ENCODE measurements at regions not wholly inside any gene's neighbourhood (a gene's known extent, or its start where the extent isn't known, plus 50 kb on each side); places are given as distances from the start of the nearest gene placed in this dataset.
"Not testable (repeated sequence)": the region's sequence is repeated elsewhere in the genome, so short reads cannot be mapped to it uniquely, and the experiment has no call there.

DNA sequence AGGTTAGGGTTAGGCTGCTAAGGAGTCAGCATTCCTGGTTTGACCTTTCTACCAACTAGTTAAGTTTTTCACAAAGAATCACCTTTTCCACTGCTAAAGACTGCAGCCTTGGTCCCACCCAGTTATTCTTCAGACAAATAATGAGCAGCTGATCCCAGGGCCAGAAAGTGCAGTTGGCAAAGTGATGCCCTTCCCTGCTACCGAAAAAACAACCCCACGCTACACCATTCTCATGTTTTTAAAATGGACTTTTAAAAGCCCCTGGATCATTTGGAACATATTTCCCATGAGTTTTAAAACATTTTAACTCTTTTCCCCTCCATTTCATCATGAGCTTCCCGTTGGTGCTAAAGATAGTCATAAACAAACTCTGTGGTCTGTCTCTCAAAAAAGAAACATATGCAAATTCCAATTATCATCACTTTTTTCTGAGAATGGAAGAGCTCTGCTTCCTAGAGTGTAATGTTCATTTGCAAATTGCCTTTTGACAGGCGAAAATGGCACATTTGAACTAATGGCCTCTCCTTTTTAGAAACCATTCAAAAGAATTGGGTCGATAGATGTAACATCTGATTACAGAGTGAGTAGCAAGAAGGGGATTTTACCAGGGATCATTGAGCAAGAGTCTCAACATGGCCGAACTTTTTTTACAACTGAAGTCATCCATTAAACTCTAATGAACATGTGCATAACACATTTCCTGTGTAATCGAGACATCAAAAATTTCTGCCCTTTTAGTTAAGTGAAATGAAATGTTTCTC lies 129.3 kb upstream of the RAP1B start:
- no peak for DNase-seq

GRCh38 chr12:68482014-68482413 lies 128.7 kb upstream of the RAP1B start:
- no peak for DNase-seq

DNA sequence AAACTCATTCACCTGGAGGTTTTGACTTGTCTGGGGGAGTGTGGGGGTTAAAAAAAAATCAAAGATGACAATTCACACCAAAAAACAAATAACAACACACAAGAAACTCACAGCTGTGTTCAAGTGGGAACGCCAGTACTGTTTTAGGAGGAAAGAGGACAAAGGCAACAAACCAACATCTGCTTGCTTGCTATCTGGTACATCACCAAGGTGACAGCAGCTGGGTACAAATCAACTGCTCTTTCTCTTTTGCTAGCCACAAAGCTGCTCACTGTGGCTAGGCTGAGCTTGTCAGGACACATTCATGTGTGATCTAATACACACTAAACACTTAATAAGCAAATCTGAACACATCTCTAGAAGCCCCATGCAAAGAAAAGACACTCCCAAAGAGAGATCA lies 128.0 kb upstream of the RAP1B start:
- no peak for DNase-seq

DNA sequence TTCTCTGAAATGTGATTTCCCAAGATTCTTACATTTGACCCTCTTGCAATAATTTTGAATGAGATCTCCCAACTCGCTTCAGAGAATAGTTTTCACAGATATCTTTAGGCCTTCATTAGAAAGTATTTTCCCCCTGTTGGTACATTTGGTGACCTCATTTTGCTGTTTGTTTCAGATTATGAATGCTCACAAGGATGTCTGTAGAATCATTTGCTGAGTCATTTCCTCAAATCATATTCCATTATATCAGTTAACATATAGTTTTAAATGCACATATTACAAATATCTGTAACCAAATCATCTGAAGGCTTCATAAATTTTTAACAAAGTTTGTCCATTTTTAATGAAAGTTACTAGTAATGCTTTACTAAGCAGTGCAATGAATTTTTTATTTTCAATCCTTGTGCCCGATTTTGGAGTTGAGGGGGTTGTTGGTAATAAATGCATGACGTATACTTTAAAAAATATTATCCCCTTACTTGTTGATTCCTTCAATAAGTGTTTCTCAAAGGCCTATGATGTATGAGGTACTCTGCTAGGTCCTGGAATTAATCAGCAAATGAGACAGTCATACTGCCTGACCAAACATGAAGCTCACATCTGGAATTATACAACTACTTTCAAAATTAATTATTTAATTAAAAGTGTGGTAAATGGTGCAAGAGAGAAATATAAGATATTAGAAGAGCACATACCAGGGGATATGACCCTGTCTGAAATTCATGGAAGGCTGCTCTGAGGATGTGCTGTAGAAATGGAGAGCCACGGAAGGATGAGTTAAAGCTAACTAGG lies 126.9 kb upstream of the RAP1B start:
- no peak for DNase-seq

DNA sequence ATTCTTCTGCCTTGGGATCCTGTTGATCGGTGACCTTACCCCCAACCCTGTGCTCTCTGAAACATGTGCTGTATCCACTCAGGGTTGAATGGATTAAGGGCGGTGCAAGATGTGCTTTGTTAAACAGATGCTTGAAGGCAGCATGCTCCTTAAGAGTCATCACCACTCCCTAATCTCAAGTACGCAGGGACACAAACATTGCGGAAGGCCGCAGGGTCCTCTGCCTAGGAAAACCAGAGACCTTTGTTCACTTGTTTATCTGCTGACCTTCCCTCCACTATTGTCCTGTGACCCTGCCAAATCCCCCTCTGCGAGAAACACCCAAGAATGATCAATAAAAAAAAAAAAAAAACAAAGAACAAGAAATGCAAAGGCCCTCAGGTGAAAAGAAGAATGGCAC lies 126.1 kb upstream of the RAP1B start:
- DNase-seq = not testable (repeated sequence)

DNA sequence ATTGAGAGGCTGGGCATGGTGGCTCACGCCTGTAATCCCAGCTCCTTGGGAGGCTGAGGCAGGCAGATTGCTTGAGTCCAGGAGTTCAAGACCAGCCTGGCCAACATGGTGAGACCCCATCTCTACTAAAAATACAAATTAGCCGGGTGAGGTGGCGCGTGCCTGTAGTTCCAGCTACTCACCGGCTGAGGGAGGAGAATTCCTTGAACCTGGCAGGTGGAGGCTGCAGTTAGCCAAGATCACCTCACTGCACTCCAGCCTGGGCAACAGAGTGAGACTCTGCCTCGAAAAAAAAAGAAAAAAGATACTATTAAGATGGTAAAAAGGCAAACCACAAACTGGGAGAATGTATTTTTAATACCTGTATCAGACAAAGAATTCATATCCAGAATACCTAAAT lies 124.2 kb upstream of the RAP1B start:
- not testable (repeated sequence) for DNase-seq

GRCh38 chr12:68487721-68488309 lies 122.9 kb upstream of the RAP1B start:
- no peak for DNase-seq

- DNase-seq = no peak
Observed at GRCh38 chr12:68489273-68489672, 121.4 kb upstream of the RAP1B start.

DNA sequence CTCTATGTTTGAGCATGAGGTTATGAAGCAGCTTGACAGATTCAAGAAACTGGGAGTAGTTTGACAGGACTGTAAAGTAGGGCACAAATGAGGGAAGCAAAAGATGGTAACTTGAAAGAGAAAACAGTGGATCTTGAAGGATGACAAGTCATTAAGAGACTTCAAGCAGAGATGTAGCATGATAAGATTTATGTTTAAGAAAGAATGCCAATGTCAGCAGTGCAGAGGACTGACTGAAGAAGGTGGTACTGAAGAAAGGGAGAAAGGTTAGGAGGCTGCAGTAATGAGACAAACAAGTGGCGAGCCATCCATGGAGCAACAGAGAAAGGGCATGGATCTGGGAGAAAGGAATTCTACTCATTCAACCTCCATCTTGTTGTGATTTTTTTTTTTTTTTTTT lies 120.2 kb upstream of the RAP1B start:
- DNase-seq = no peak

DNA sequence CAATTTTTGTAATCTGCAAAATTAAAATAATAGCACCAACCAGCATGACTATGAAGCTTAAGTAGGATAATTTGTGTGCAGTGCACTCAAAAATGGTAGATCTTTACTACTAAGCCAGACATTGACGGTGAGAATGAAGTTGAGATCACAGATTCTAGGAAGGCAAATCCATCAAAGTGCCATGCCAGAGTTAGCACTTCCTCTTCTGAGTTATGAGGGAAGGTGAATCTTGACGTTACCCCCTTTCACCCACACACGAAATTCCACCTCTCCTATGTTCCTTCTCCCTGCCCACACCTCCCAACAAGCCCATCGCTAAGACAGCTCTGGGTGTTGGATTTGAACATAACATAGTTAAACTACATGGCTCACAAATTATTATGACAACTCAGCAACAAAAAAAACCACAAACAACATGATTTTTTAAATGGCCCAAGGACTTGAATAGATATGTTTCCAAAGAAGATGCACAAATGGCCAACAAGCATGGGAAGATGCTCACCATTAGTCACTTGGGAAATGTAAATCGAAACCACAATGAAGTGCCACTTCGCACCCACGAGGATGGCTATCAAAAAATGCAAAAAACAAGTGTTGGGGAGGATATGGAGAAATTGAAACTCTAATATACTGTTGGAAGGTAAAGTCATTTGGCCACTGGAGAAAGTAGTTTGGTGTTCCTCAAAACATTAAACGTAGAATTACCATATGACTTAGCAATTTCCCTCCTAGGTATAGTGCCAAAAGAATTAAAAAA lies 119.3 kb upstream of the RAP1B start:
- no peak for DNase-seq

DNA sequence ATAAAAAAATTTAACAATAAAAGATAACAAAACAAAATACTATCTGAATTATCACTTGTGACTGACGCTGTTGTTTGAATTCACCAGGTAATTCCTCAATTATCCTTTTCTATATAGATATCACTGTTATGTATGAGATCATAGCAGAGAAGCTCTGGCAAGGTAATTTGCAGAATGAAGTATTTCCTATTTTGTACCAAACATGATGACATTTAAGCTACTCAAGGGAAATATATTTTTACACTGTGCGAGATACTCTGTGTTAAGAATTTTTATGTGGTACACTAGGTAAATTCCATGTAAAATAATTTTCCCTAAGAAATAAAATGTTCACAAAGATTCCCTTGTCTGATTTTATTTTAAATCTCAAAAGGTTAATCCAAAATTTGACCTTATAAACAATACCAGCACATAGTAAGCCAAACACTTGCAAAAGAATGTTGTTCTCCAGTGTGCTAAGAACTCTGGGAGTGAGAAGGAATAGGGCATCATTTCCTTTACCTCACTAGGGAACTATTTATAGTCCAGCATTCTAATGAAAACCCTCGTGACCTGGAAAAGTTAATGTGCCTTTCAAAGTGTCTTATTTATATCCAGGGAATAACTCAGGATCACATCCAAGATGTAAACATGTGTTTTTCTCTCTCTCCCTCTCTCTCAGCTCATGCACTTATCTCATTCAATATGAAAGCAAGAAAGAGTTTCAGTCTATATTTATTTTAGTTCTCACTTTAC lies 115.2 kb upstream of the RAP1B start:
- DNase-seq = no peak

- DNase-seq = no peak
Observed at GRCh38 chr12:68497107-68497506, 113.6 kb upstream of the RAP1B start.

DNA sequence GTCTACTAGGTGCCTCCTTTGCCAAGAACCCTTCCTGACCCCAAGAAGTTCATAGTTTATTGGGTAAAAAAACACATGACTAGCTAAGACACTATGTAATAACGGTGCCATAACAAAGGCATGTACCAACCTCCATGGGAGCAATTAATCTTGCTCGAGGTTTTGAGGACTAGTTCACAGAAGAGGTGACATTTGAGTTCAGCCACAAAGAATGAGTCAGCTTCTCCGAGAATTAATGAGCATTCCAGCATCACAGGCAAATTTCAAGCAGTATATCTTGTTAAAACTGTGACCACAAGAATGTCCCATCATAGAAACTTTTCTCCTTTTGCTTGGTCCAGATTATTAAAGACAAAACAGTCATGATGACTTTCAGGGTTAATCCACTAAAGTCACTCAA lies 113.0 kb upstream of the RAP1B start:
- DNase-seq = no peak

- DNase-seq = no peak
Observed at GRCh38 chr12:68498736-68499135, 112.0 kb upstream of the RAP1B start.

GRCh38 chr12:68499616-68500015 lies 111.1 kb upstream of the RAP1B start:
- no peak for DNase-seq

- DNase-seq = no peak
Observed at GRCh38 chr12:68501226-68501625, 109.5 kb upstream of the RAP1B start.

GRCh38 chr12:68505970-68506369 lies 104.7 kb upstream of the RAP1B start:
- no peak for DNase-seq

DNA sequence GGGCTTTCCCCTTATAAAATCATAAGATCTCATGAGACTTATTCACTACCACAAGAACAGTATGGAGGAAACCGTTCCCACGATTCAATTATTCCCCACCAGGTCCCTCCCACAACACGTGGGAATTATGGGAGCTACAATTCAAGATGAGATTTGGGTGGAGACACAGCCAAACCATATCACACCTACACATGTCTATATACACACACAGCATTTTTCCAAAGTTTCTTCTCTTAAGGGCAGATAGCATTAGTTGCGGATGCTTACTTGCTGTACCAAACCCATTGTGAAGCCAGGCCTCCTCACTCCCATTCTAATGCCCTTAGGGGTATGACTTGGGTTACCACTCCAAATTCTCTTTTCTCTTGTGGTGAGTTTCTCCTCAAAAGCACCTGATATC lies 104.1 kb upstream of the RAP1B start:
- DNase-seq = no peak

DNA sequence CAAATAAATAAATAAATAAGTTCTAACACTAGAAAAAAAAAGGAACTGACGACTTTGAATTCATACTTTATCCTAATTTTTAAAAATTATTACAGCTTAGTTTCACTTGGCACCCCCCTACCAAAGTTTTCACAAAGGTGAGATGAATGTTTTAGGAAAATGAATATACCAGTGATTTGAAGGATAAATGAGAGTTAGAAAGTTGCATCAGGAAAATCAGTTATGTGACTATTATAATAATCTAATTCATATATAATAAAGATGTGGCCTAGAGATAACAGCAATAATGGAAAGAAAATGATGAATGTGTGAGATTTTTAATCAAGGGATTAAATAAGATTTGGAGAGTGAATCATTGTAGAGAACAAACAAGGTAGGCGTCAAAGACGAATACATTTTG lies 103.0 kb upstream of the RAP1B start:
- DNase-seq = no peak

- DNase-seq = no peak
Observed at GRCh38 chr12:68508576-68508975, 102.1 kb upstream of the RAP1B start.

DNA sequence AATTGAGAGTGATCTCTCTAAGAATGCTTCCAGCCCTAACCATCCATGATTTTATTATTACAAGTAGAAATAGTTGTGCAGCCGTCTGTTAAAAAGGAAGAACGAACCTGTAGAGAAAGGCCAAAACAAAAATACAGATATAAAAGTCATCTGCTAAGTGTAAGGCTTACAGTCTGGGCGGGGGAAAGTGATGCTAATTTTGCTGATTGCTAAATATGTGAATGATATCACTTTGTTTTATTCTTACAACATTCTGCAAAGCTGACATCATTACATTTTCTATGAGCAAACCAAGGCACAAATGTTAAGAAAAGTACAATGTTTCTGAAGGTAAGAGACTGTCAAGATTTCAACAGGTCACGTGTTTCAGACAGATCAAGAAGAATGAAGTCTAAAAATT lies 101.5 kb upstream of the RAP1B start:
- no peak for DNase-seq

DNA sequence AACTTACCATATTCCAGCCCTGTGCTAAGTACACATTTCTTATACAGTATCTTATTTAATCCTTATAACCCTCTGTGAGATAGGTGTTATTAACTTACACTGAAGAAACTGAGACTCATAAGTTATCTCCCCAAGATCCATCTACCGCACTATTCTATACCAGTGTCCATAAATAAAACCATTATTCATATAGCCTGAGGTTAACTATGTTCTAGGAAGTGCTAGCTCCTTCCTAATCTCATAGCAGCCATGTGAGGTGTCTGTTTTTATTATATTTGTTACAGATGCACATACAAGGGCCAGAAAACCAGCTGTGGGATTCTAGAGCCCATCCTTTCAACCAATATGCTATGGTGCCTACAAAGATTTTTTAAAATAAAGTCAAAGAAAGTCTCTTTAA lies 100.3 kb upstream of the RAP1B start:
- no peak for DNase-seq
